WTC11 (cell line): ENCODE measurements at regions not wholly inside any gene's neighbourhood (a gene's known extent, or its start where the extent isn't known, plus 50 kb on each side); places are given as distances from the start of the nearest gene placed in this dataset.

ENCODE experiments used
- ATAC-seq: fragments of 200-7000 bp; cut with Tn5 transposase; 2 replicates; pipeline ENCODE4 v1.10.0; 2021; ENCODE audit warnings: mild to moderate bottlenecking, moderate library complexity
- CTCF ChIA-PET: fragments of 300-600 bp; sonication (Branson Sonifier 250); formaldehyde crosslinking; loops from one replicate; lab custom pipeline; 2021; ENCODE audit warnings: antibody characterized with exemption; lab: Charles Lee
- POLR2A ChIA-PET: fragments of 350-600 bp; sonication (Branson Sonifier 250); formaldehyde crosslinking; loops from one replicate; lab custom pipeline; 2021; ENCODE audit warnings: antibody characterized with exemption; lab: Charles Lee
- DNase-seq: peaks from one replicate; pipeline ENCODE4 v3.0.0; 2021; ENCODE audit warnings: low spot score
- H3K27ac Mint-ChIP-seq: 2 replicates; pipeline ENCODE4 v1.8.0; 2021; ENCODE audit warnings: mixed read lengths
- H3K27me3 Mint-ChIP-seq: 2 replicates; pipeline ENCODE4 v1.8.0; 2021; ENCODE audit warnings: low read depth, mild to moderate bottlenecking, moderate library complexity, mixed read lengths
- H3K36me3 Mint-ChIP-seq: 2 replicates; pipeline ENCODE4 v1.8.0; 2021; ENCODE audit warnings: mixed read lengths
- H3K4me1 Mint-ChIP-seq: 2 replicates; pipeline ENCODE4 v1.8.0; 2022; ENCODE audit warnings: mixed read lengths
- H3K4me3 Mint-ChIP-seq: 2 replicates; pipeline ENCODE4 v1.8.0; 2021; ENCODE audit warnings: mild to moderate bottlenecking, moderate library complexity, mixed read lengths
- H3K9me3 Mint-ChIP-seq: 2 replicates; pipeline ENCODE4 v1.8.0; 2021; ENCODE audit warnings: mixed read lengths
- ATF1 ChIP-seq: sonication (generic); formaldehyde crosslinking; IDR thresholded peaks from 2 replicates; pipeline ENCODE4 v1.8.1; 2023; ENCODE audit warnings: mild to moderate bottlenecking, moderate library complexity, missing genetic modification reagents
- ELF4 ChIP-seq: sonication (generic); formaldehyde crosslinking; IDR thresholded peaks from 2 replicates; pipeline ENCODE4 v1.8.1; 2022; ENCODE audit warnings: low read depth, mild to moderate bottlenecking, moderate library complexity, missing genetic modification reagents
- NFATC4 ChIP-seq: fragments of 250-450 bp; sonication (Bioruptor Pico); IDR thresholded peaks from 2 replicates; pipeline ENCODE4 v1.9.0; 2021; ENCODE audit warnings: mild to moderate bottlenecking
- NFE2L1 ChIP-seq: sonication (generic); formaldehyde crosslinking; IDR thresholded peaks from 2 replicates; pipeline ENCODE4 v1.8.1; 2023; ENCODE audit warnings: missing genetic modification reagents
- NFYB ChIP-seq: sonication (generic); formaldehyde crosslinking; conservative IDR thresholded peaks from 2 replicates; pipeline ENCODE4 v1.8.0; 2022; ENCODE audit warnings: low read depth, missing genetic modification reagents
- NR1H2 ChIP-seq: sonication (generic); formaldehyde crosslinking; IDR thresholded peaks from 2 replicates; pipeline ENCODE4 v1.9.0; 2021; ENCODE audit warnings: mild to moderate bottlenecking, moderate library complexity, missing genetic modification reagents
- TEAD4 ChIP-seq: sonication (generic); formaldehyde crosslinking; IDR thresholded peaks from 2 replicates; pipeline ENCODE4 v1.8.0; 2022; ENCODE audit warnings: mild to moderate bottlenecking, missing genetic modification reagents
- TP53 ChIP-seq: sonication (generic); formaldehyde crosslinking; IDR thresholded peaks from 2 replicates; pipeline ENCODE4 v1.8.1; 2023; ENCODE audit warnings: mild to moderate bottlenecking, missing genetic modification reagents
- ZBTB21 ChIP-seq: sonication (generic); formaldehyde crosslinking; IDR thresholded peaks from 2 replicates; pipeline ENCODE4 v1.8.1; 2023; ENCODE audit warnings: mild to moderate bottlenecking, missing genetic modification reagents, borderline replicate concordance
- ZNF219 ChIP-seq: sonication (generic); formaldehyde crosslinking; IDR thresholded peaks from 2 replicates; pipeline ENCODE4 v1.8.0; 2023; ENCODE audit warnings: missing genetic modification reagents, mild to moderate bottlenecking, borderline replicate concordance
- TF ChIP-seq, protein P1 (sequence below): sonication (generic); formaldehyde crosslinking; IDR thresholded peaks from 2 replicates; pipeline ENCODE4 v1.8.0; 2022; ENCODE audit warnings: mild to moderate bottlenecking, missing genetic modification reagents
- TF ChIP-seq, protein P2 (sequence below): sonication (generic); formaldehyde crosslinking; IDR thresholded peaks from 2 replicates; pipeline ENCODE4 v1.8.1; 2022; ENCODE audit warnings: mild to moderate bottlenecking, missing genetic modification reagents, moderate library complexity, borderline replicate concordance
- TF ChIP-seq, protein P3 (sequence below): sonication (generic); formaldehyde crosslinking; IDR thresholded peaks from 2 replicates; pipeline ENCODE4 v1.8.1; 2023; ENCODE audit warnings: mild to moderate bottlenecking, missing genetic modification reagents
- TF ChIP-seq, protein P4 (sequence below): sonication (generic); formaldehyde crosslinking; IDR thresholded peaks from 2 replicates; pipeline ENCODE4 v1.8.0; 2022; ENCODE audit warnings: mild to moderate bottlenecking, missing genetic modification reagents
- TF ChIP-seq, protein P5 (sequence below): sonication (generic); formaldehyde crosslinking; IDR thresholded peaks from 2 replicates; pipeline ENCODE4 v1.8.1; 2022; ENCODE audit warnings: missing genetic modification reagents, borderline replicate concordance
- TF ChIP-seq, protein P6 (sequence below): fragments of 250-450 bp; sonication (Bioruptor Pico); IDR thresholded peaks from 2 replicates; pipeline ENCODE4 v1.9.0; 2021; ENCODE audit warnings: mild to moderate bottlenecking, borderline replicate concordance
- TF ChIP-seq, protein P7 (sequence below): sonication (generic); formaldehyde crosslinking; conservative IDR thresholded peaks from 2 replicates; pipeline ENCODE4 v1.8.1; 2023; ENCODE audit warnings: mild to moderate bottlenecking, low read depth, missing genetic modification reagents, moderate library complexity

DNA sequence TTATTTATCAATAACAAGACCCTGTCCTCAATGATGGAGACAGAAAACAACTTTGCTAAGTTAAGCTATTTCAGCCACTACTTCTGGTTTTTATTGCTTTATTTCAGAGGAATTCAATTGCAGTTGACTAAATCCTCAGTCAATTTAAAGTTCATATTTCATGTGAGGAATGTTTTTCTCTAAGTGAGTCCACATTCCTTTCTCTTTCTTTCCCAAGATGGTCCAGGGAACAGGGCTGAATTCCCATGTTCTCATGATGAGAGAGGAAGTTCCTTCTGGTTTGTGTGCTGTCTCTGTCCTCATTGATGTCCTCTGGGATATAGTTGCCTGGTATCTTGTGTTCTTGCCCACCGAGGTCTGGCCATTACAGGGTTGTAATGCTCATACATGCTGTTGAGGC is 117.2 kb downstream of the SLIT2 start:
- Mint-ChIP-seq H3K4me1 (0 out of 2 replicates have a peak, but pooled peaks cover 3% of the 10 kb centered on the region), H3K36me3 (no peaks in the 10 kb centered on the region), H3K9me3 (no peaks in the 10 kb centered on the region), H3K27ac (no peak overlapping the region), H3K27me3 (no peaks in the 10 kb centered on the region), H3K4me3 (no peak overlapping the region)
- ChIA-PET CTCF (no interaction called here), POLR2A (no interaction called here)
- ATAC-seq: no peak
- DNase-seq: no peak
- no peak for TF ChIP-seq ZNF219 (CRISPR knock-in tag)
- TF ChIP-seq, protein P1, sequence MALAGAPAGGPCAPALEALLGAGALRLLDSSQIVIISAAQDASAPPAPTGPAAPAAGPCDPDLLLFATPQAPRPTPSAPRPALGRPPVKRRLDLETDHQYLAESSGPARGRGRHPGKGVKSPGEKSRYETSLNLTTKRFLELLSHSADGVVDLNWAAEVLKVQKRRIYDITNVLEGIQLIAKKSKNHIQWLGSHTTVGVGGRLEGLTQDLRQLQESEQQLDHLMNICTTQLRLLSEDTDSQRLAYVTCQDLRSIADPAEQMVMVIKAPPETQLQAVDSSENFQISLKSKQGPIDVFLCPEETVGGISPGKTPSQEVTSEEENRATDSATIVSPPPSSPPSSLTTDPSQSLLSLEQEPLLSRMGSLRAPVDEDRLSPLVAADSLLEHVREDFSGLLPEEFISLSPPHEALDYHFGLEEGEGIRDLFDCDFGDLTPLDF (CRISPR knock-in tag): no peak
- TF ChIP-seq ELF4: no peak
- TF ChIP-seq NFE2L1 (CRISPR knock-in tag): no peak
- TF ChIP-seq, protein P2, sequence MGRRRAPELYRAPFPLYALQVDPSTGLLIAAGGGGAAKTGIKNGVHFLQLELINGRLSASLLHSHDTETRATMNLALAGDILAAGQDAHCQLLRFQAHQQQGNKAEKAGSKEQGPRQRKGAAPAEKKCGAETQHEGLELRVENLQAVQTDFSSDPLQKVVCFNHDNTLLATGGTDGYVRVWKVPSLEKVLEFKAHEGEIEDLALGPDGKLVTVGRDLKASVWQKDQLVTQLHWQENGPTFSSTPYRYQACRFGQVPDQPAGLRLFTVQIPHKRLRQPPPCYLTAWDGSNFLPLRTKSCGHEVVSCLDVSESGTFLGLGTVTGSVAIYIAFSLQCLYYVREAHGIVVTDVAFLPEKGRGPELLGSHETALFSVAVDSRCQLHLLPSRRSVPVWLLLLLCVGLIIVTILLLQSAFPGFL (CRISPR knock-in tag): no peak
- TF ChIP-seq, protein P3, sequence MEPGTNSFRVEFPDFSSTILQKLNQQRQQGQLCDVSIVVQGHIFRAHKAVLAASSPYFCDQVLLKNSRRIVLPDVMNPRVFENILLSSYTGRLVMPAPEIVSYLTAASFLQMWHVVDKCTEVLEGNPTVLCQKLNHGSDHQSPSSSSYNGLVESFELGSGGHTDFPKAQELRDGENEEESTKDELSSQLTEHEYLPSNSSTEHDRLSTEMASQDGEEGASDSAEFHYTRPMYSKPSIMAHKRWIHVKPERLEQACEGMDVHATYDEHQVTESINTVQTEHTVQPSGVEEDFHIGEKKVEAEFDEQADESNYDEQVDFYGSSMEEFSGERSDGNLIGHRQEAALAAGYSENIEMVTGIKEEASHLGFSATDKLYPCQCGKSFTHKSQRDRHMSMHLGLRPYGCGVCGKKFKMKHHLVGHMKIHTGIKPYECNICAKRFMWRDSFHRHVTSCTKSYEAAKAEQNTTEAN (CRISPR knock-in tag): no peak
- TF ChIP-seq NFYB (CRISPR knock-in tag): no peak
- TF ChIP-seq, protein P4, sequence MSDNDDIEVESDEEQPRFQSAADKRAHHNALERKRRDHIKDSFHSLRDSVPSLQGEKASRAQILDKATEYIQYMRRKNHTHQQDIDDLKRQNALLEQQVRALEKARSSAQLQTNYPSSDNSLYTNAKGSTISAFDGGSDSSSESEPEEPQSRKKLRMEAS (CRISPR knock-in tag): no peak
- no peak for TF ChIP-seq ATF1 (CRISPR knock-in tag)

DNA sequence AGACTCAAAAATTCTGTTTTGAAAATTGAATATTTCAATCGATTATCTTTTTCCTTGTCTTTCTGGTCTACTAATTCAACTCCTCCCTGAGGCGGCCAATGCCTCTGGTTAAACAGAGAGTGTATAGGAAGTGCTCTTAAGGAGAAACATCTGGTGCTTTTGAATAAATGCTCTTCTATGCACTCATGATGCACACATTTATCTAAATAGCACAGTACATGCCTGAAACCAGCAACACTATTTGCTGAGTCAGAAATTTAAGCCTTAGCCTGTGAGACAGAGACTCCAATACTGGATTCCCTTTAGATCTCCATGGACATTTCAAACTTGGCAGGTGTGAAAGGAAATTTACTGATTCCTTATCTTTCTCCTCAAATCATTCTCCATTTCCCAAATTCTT is 118.6 kb downstream of the SLIT2 start:
- Mint-ChIP-seq H3K27me3 (no peaks in the 10 kb centered on the region), H3K36me3 (no peaks in the 10 kb centered on the region), H3K4me1 (peaks cover 8% of the 10 kb centered on the region), H3K4me3 (no peak overlapping the region), H3K9me3 (no peaks in the 10 kb centered on the region), H3K27ac (no peak overlapping the region)
- ChIA-PET POLR2A (no interaction called here), CTCF (no interaction called here)
- DNase-seq: no peak
- TF ChIP-seq, protein P5, sequence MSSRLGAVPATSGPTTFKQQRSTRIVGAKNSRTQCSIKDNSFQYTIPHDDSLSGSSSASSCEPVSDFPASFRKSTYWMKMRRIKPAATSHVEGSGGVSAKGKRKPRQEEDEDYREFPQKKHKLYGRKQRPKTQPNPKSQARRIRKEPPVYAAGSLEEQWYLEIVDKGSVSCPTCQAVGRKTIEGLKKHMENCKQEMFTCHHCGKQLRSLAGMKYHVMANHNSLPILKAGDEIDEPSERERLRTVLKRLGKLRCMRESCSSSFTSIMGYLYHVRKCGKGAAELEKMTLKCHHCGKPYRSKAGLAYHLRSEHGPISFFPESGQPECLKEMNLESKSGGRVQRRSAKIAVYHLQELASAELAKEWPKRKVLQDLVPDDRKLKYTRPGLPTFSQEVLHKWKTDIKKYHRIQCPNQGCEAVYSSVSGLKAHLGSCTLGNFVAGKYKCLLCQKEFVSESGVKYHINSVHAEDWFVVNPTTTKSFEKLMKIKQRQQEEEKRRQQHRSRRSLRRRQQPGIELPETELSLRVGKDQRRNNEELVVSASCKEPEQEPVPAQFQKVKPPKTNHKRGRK (CRISPR knock-in tag): no peak
- no peak for TF ChIP-seq ZBTB21 (CRISPR knock-in tag)
- TF ChIP-seq NR1H2 (CRISPR knock-in tag): no peak
- TF ChIP-seq, protein P6, sequence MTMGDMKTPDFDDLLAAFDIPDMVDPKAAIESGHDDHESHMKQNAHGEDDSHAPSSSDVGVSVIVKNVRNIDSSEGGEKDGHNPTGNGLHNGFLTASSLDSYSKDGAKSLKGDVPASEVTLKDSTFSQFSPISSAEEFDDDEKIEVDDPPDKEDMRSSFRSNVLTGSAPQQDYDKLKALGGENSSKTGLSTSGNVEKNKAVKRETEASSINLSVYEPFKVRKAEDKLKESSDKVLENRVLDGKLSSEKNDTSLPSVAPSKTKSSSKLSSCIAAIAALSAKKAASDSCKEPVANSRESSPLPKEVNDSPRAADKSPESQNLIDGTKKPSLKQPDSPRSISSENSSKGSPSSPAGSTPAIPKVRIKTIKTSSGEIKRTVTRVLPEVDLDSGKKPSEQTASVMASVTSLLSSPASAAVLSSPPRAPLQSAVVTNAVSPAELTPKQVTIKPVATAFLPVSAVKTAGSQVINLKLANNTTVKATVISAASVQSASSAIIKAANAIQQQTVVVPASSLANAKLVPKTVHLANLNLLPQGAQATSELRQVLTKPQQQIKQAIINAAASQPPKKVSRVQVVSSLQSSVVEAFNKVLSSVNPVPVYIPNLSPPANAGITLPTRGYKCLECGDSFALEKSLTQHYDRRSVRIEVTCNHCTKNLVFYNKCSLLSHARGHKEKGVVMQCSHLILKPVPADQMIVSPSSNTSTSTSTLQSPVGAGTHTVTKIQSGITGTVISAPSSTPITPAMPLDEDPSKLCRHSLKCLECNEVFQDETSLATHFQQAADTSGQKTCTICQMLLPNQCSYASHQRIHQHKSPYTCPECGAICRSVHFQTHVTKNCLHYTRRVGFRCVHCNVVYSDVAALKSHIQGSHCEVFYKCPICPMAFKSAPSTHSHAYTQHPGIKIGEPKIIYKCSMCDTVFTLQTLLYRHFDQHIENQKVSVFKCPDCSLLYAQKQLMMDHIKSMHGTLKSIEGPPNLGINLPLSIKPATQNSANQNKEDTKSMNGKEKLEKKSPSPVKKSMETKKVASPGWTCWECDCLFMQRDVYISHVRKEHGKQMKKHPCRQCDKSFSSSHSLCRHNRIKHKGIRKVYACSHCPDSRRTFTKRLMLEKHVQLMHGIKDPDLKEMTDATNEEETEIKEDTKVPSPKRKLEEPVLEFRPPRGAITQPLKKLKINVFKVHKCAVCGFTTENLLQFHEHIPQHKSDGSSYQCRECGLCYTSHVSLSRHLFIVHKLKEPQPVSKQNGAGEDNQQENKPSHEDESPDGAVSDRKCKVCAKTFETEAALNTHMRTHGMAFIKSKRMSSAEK (CRISPR knock-in tag): no peak
- TF ChIP-seq NFATC4 (CRISPR knock-in tag): no peak
- no peak for TF ChIP-seq TP53 (CRISPR knock-in tag)
- TF ChIP-seq, protein P7, sequence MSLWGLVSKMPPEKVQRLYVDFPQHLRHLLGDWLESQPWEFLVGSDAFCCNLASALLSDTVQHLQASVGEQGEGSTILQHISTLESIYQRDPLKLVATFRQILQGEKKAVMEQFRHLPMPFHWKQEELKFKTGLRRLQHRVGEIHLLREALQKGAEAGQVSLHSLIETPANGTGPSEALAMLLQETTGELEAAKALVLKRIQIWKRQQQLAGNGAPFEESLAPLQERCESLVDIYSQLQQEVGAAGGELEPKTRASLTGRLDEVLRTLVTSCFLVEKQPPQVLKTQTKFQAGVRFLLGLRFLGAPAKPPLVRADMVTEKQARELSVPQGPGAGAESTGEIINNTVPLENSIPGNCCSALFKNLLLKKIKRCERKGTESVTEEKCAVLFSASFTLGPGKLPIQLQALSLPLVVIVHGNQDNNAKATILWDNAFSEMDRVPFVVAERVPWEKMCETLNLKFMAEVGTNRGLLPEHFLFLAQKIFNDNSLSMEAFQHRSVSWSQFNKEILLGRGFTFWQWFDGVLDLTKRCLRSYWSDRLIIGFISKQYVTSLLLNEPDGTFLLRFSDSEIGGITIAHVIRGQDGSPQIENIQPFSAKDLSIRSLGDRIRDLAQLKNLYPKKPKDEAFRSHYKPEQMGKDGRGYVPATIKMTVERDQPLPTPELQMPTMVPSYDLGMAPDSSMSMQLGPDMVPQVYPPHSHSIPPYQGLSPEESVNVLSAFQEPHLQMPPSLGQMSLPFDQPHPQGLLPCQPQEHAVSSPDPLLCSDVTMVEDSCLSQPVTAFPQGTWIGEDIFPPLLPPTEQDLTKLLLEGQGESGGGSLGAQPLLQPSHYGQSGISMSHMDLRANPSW (CRISPR knock-in tag): no peak
- no peak for TF ChIP-seq TEAD4 (CRISPR knock-in tag)
- no peak for ATAC-seq
